ENCODE measurements at regions not wholly inside any gene's neighbourhood (a gene's known extent, or its start where the extent isn't known, plus 50 kb on each side); places are given as distances from the start of the nearest gene placed in this dataset.

GRCh38 chr1:201659572-201659971, 120.6 kb downstream of the NAV1 start:
- no peak overlapping the region for H3K27ac Mint-ChIP-seq
- no peaks in the 10 kb centered on the region for H3K4me1 Mint-ChIP-seq
- H3K9me3 Mint-ChIP-seq = peaks cover 0 to 1% (median 0%) of the 10 kb centered on the region in 7 donors
- Histone ChIP-seq H3K36me3 (replicated peaks in 1 of 2; ENCODE audit: control insufficient read depth in 1 of 2, insufficient read depth in 2 of 2, low read length in 2 of 2) (no peaks in the 10 kb centered on the region), H3K27me3 (ENCODE audit: control insufficient read depth in 2 of 2, insufficient read depth in 2 of 2, low read length in 2 of 2) (no peaks in the 10 kb centered on the region), H2AFZ (ENCODE audit: insufficient read depth, low read depth, low read length, poor library complexity, severe bottlenecking) (no peak overlapping the region), H3K4me2 (replicated peaks; ENCODE audit: extremely low read depth, low read length, poor library complexity, severe bottlenecking) (no peak overlapping the region), H3K79me2 (ENCODE audit: insufficient read depth, low read length) (no peaks in the 10 kb centered on the region), H3K9ac (ENCODE audit: insufficient read depth, low read length, poor library complexity, severe bottlenecking) (no peak overlapping the region), H4K20me1 (ENCODE audit: insufficient read depth, low read length) (no peaks in the 10 kb centered on the region), H3K4me1 (ENCODE audit: control insufficient read depth in 1 of 2, insufficient read depth in 2 of 2, low read length in 2 of 2) (no peaks in the 10 kb centered on the region), H3K9me3 (replicated peaks in 1 of 2; ENCODE audit: control insufficient read depth in 1 of 2, insufficient read depth in 1 of 2, low read length in 2 of 2) (no peaks in the 10 kb centered on the region), H3K27ac (ENCODE audit: low read depth in 1 of 2, low read length in 2 of 2) (no peak overlapping the region), H3K4me3 (replicated peaks in 1 of 3; ENCODE audit: low read depth in 2 of 3, low read length in 3 of 3) (no peak overlapping the region)
- TF ChIP-seq CTCF (IDR thresholded peaks at IDR 0.05) = no peak
- peaks cover 0 to 2% of the 10 kb centered on the region in 2 donors for H3K36me3 Mint-ChIP-seq
- H3K27me3 Mint-ChIP-seq (ENCODE audit: low read depth in 3 of 3) = peaks cover 0 to 1% (median 0%) of the 10 kb centered on the region in 3 donors
- intact Hi-C loops (cut with micrococcal nuclease) = no loop called here
- DNase-seq = no peak
- WGBS (ENCODE audit: insufficient coverage) = no CpG with 5 or more reads among the region's 3 CpGs
- no peak overlapping the region for H3K4me3 Mint-ChIP-seq

- peaks cover 0 to 1% (median 0%) of the 10 kb centered on the region in 7 donors for H3K9me3 Mint-ChIP-seq
- no peak overlapping the region for H3K4me2 ChIP-seq (replicated peaks; ENCODE audit: extremely low read depth, low read length, poor library complexity, severe bottlenecking)
- peaks cover 0 to 3% (median 2%) of the 10 kb centered on the region in 3 donors for H3K27me3 Mint-ChIP-seq (ENCODE audit: low read depth in 3 of 3)
- no peaks in the 10 kb centered on the region for H3K4me1 Mint-ChIP-seq
- H3K4me3 ChIP-seq (replicated peaks in 1 of 3; ENCODE audit: low read depth in 2 of 3, low read length in 3 of 3) = no peak overlapping the region
- H3K27ac ChIP-seq (ENCODE audit: low read depth in 1 of 2, low read length in 2 of 2) = no peak overlapping the region
- no peak for DNase-seq
- H3K36me3 ChIP-seq (replicated peaks in 1 of 2; ENCODE audit: control insufficient read depth in 1 of 2, insufficient read depth in 2 of 2, low read length in 2 of 2) = no peaks in the 10 kb centered on the region
- H4K20me1 ChIP-seq (ENCODE audit: insufficient read depth, low read length) = no peaks in the 10 kb centered on the region
- no peaks in the 10 kb centered on the region for H3K4me1 ChIP-seq (ENCODE audit: control insufficient read depth in 1 of 2, insufficient read depth in 2 of 2, low read length in 2 of 2)
- intact Hi-C loops (cut with micrococcal nuclease) = no loop called here
- H3K27ac Mint-ChIP-seq = no peak overlapping the region
- H3K4me3 Mint-ChIP-seq = no peak overlapping the region
- peaks cover 0 to 2% of the 10 kb centered on the region in 2 donors for H3K36me3 Mint-ChIP-seq
- H3K79me2 ChIP-seq (ENCODE audit: insufficient read depth, low read length) = no peaks in the 10 kb centered on the region
- H3K9me3 ChIP-seq (replicated peaks in 1 of 2; ENCODE audit: control insufficient read depth in 1 of 2, insufficient read depth in 1 of 2, low read length in 2 of 2) = no peaks in the 10 kb centered on the region
- TF ChIP-seq CTCF (IDR thresholded peaks at IDR 0.05) = no peak
- 90% methylated on average over 4 of the region's 7 CpGs for WGBS (ENCODE audit: insufficient coverage)
- H3K27me3 ChIP-seq (ENCODE audit: control insufficient read depth in 2 of 2, insufficient read depth in 2 of 2, low read length in 2 of 2) = no peaks in the 10 kb centered on the region
- no peak overlapping the region for H2AFZ ChIP-seq (ENCODE audit: insufficient read depth, low read depth, low read length, poor library complexity, severe bottlenecking)
- H3K9ac ChIP-seq (ENCODE audit: insufficient read depth, low read length, poor library complexity, severe bottlenecking) = no peak overlapping the region
Measured at GRCh38 chr1:201660931-201661822, 122.2 kb downstream of the NAV1 start.

All from CD14-positive monocyte (primary cell).